Transverse colon (tissue), 4 donors: ENCODE measurements at regions not wholly inside any gene's neighbourhood (a gene's known extent, or its start where the extent isn't known, plus 50 kb on each side); places are given as distances from the start of the nearest gene placed in this dataset.

ENCODE experiments used
- DNase-seq: peaks from one replicate; pipeline ENCODE4 v3.0.0-alpha.2; 2019
- H3K27ac ChIP-seq, 4 donors: fragments of 200-600 bp; sonication (generic); 2 replicates each; pipeline ENCODE4 v1.5.1; 2016 to 2018; ENCODE audit warnings: inconsistent platforms in 4 of 4
- H3K27me3 ChIP-seq: fragments of 200-600 bp; sonication (generic); 2 replicates; pipeline ENCODE4 v1.5.1; 2017; ENCODE audit warnings: inconsistent platforms
- H3K36me3 ChIP-seq, 4 donors: fragments of 200-600 bp; sonication (generic); 2 replicates each; pipeline ENCODE4 v1.5.1; 2017 to 2019; ENCODE audit warnings: inconsistent platforms in 4 of 4
- H3K4me1 ChIP-seq, 4 donors: fragments of 200-600 bp; sonication (generic); 2 replicates each; pipeline ENCODE4 v1.5.1; 2017 to 2020; ENCODE audit warnings: inconsistent platforms in 4 of 4
- H3K4me3 ChIP-seq, 4 donors: fragments of 200-600 bp; sonication (generic); 1 replicate in 1 of 4; 2 replicates in 3 of 4; pipeline versions ENCODE4 v1.5.1 to v1.6.1; 2017 to 2019; ENCODE audit warnings: inconsistent platforms in 4 of 4
- H3K9me3 ChIP-seq, 2 donors: fragments of 200-600 bp; sonication (generic); 2 replicates each; pipeline ENCODE4 v1.5.1; 2017 to 2019; ENCODE audit warnings: inconsistent platforms in 2 of 2
- CTCF ChIP-seq, 5 experiments: fragments of 200-600 bp in 3 of 5; fragments of 450-650 bp in 2 of 5; sonication (generic) in 3 of 5; IDR thresholded peaks; 1 replicate in 2 of 5; 2 replicates in 3 of 5; pipeline ENCODE4 v1.5.1; 2016 to 2017; ENCODE audit warnings: antibody characterized with exemption in 5 of 5, inconsistent platforms in 3 of 5, mild to moderate bottlenecking in 2 of 5, moderate library complexity in 1 of 5
- EP300 ChIP-seq: sonication (generic); formaldehyde crosslinking; IDR thresholded peaks from one replicate; pipeline ENCODE4 v1.6.1; 2017; ENCODE audit warnings: antibody characterized with exemption, low read depth
- POLR2A ChIP-seq: fragments of 450-650 bp; IDR thresholded peaks from one replicate; pipeline ENCODE4 v1.6.1; 2016; ENCODE audit warnings: antibody characterized with exemption, mild to moderate bottlenecking, moderate library complexity
- POLR2AphosphoS5 ChIP-seq, 3 donors: sonication (generic); formaldehyde crosslinking; IDR thresholded peaks; one replicate each; pipeline ENCODE4 v1.6.1; 2016; ENCODE audit warnings: antibody characterized with exemption in 3 of 3
- WGBS, 2 donors: methylation state at CpG; one replicate each; pipeline ENCODE4 v1.1.5; 2018; ENCODE audit warnings: low coverage in 1 of 2; 5-methylcytosine and 5-hydroxymethylcytosine counted together
- in situ Hi-C, 4 donors: fragments of 200-750 bp; cut with MboI; loops; one replicate each; pipeline versions ENCODE4 v1.15.0 to v1.15.1; 2017; ENCODE audit warnings: low sequenced_read_pairs in 3 of 4, low pct_ligation_motif_present in 1 of 4, low pct_unique_long_range_greater_than_20kb in 1 of 4
- intact Hi-C: fragments of 100-400 bp; cut with DNase I; formaldehyde crosslinking; loops from one replicate; pipeline ENCODE4 v1.15.1; 2023; ENCODE audit warnings: low total_unique reads

- TF ChIP-seq POLR2A (no peak), POLR2AphosphoS5 (IDR thresholded peaks at IDR 0.05) (no peak), EP300 (no peak), CTCF (IDR thresholded peaks at IDR 0.05) (no peak)
- Histone ChIP-seq H3K36me3 (no peaks in the 10 kb centered on the region), H3K27me3 (no peaks in the 10 kb centered on the region), H3K4me3 (no peak overlapping the region), H3K27ac (no peak overlapping the region), H3K9me3 (no peaks in the 10 kb centered on the region), H3K4me1 (no peaks in the 10 kb centered on the region)
- intact Hi-C loops: no loop called here
- WGBS, 2 donors: 73 to 85% methylated on average over 3 of the region's 3 CpGs
- no peak for DNase-seq
- in situ Hi-C loops: no loop called here
Measured at GRCh38 chr18:60895181-60895580, 438.0 kb upstream of the CDH20 start.

- in situ Hi-C loops (no loop called here), intact Hi-C loops (no loop called here)
- Histone ChIP-seq H3K9me3 (no peaks in the 10 kb centered on the region), H3K4me1 (no peaks in the 10 kb centered on the region), H3K4me3 (no peak overlapping the region), H3K36me3 (no peaks in the 10 kb centered on the region), H3K27me3 (no peaks in the 10 kb centered on the region), H3K27ac (no peak overlapping the region)
- no peak for DNase-seq
- WGBS, 2 donors: 90 to 100% methylated on average over 2 to 4 of the region's 4 CpGs
- TF ChIP-seq CTCF (IDR thresholded peaks at IDR 0.05) (no peak), POLR2AphosphoS5 (IDR thresholded peaks at IDR 0.05) (no peak), POLR2A (no peak)
Measured at GRCh38 chr18:60898111-60898510, 435.1 kb upstream of the CDH20 start.

- in situ Hi-C loops (no loop called here), intact Hi-C loops (no loop called here)
- no peaks in the 10 kb centered on the region for H3K4me1 ChIP-seq
- H3K36me3 ChIP-seq: no peaks in the 10 kb centered on the region
- DNase-seq: no peak
- WGBS, 2 donors: 55 to 59% methylated on average over 3 of the region's 3 CpGs
- no peak overlapping the region for H3K27ac ChIP-seq
- no peak overlapping the region for H3K4me3 ChIP-seq
- TF ChIP-seq CTCF (IDR thresholded peaks at IDR 0.05) (no peak), POLR2A (no peak), EP300 (no peak), POLR2AphosphoS5 (IDR thresholded peaks at IDR 0.05) (no peak)
- H3K27me3 ChIP-seq: no peaks in the 10 kb centered on the region
- no peaks in the 10 kb centered on the region for H3K9me3 ChIP-seq
Measured at GRCh38 chr18:60905699-60906098, 427.5 kb upstream of the CDH20 start.

GRCh38 chr18:60910534-60910933, 422.7 kb upstream of the CDH20 start:
- in situ Hi-C loops: no loop called here

GRCh38 chr18:60911504-60911903, 421.7 kb upstream of the CDH20 start:
- no peaks in the 10 kb centered on the region for H3K4me1 ChIP-seq
- no peaks in the 10 kb centered on the region for H3K36me3 ChIP-seq
- no peak overlapping the region for H3K27ac ChIP-seq
- in situ Hi-C loops (no loop called here), intact Hi-C loops (no loop called here)
- WGBS, 2 donors: 74 to 100% methylated on average over 2 of the region's 2 CpGs
- H3K27me3 ChIP-seq: no peaks in the 10 kb centered on the region
- H3K9me3 ChIP-seq: no peaks in the 10 kb centered on the region
- no peak for DNase-seq
- TF ChIP-seq POLR2AphosphoS5 (IDR thresholded peaks at IDR 0.05) (no peak), POLR2A (no peak), EP300 (no peak), CTCF (IDR thresholded peaks at IDR 0.05) (no peak)
- H3K4me3 ChIP-seq: no peak overlapping the region

More at GRCh38 chr18:60910534-60910933, 422.7 kb upstream of the CDH20 start:
- intact Hi-C loops: no loop called here
- H3K27me3 ChIP-seq: no peaks in the 10 kb centered on the region
- H3K4me1 ChIP-seq: no peaks in the 10 kb centered on the region
- no peak for DNase-seq
- no peak overlapping the region for H3K4me3 ChIP-seq
- no peak for TF ChIP-seq EP300
- no peak for TF ChIP-seq POLR2AphosphoS5 (IDR thresholded peaks at IDR 0.05)
- no peaks in the 10 kb centered on the region for H3K9me3 ChIP-seq
- no peaks in the 10 kb centered on the region for H3K36me3 ChIP-seq
- no peak overlapping the region for H3K27ac ChIP-seq
